NCI-H460 (cell line): ENCODE measurements at regions not wholly inside any gene's neighbourhood (a gene's known extent, or its start where the extent isn't known, plus 50 kb on each side); places are given as distances from the start of the nearest gene placed in this dataset.

Experiments
- DNase-seq: peaks from one replicate; pipeline ENCODE4 v3.0.0-alpha.2; 2016; ENCODE audit warnings: low read depth; ENCODE audit errors: extremely low read depth
- small RNA-seq, 2 experiments: library from RNA; depleted of rRNA; stranded (forward); fragments of <200 nt; gene quantifications; one replicate each; pipeline ENCODE3, GENCODE V24; 2014

DNA sequence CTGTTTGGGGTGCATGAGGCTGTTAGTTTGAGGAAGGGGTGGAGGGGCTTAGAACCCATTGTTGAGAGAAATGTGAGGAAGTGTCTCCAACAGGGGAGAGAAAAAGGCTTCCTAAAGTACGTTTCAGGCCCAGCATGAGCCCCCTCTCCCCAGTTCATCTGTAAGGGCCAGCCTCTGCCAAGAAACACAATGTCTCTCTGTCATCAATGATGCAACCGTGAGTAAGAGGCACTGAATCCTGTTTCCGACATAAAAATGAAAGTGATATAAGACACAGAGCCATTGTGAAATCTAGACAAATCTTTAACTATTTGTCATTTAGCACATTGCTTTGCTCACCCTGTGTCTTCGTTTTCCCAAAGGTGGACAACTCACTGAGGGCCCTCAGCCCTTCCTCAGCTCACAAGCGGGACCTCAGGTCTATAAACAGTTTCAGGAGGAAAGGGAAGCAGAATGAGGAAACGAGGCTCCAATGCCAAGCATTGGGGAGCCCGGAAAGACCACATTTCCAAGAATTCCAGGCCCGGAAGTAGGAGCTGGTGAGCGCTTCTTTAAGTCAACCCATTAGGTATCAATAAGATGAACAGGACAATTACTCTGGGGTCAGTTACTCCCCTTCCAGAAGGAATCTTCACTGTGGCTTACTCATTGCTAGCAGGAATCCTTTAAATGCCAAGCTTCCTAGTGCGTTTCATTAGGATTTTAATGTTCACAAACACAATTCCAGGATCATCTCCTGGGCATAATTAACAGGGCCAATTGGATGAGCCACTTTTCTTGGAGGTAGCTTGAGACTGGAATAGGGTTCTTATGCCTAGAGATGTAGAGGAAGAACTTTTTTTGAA lies 59.0 kb upstream of the KLF4 start:
- peak; percentile 97 for DNase-seq

DNA sequence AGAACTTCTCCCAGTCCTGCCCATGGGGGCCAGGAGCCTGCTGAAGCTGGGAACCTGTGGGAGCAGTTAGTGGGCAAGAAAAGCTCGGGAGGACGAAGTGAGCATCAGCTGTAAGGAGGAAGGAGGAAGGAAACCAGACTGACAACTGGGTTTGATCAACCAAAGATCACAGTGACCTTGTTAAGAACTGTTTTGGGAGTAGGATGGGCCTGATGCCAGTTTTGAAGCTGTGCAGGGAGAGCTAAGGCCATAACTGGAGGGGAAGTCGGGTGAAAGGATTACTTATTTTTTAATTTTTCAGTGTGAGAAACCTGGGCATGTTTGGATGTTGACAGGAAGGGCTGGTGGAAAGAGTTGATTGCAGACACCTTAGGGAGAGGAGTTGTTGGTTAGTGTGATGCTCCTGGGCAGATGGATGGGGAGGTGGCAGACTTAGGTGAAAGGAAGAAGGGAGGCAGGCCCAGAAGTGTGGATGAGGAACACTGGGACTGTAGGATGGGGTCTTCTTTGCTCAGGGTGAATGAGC lies 58.3 kb upstream of the KLF4 start:
- no peak for DNase-seq

DNA sequence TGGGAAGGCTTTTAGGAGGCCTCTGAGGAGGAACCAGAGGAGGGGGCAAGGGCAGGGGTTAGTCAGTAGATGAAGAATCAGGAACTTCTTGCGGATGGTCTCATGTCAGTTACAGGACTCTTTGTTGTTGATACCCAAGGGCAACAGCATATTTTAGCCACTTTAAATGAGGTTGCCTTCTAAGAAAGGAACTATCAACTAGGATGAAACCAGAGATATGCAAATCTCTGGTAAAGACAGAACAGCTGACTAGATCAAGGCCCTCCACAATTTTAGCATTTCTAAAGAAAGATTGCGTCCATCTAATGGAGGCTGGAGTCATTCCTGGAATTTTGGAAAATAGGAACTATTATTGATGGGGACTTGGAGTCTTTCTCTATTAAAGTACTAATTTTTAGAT lies 57.7 kb upstream of the KLF4 start:
- no peak for DNase-seq

DNA sequence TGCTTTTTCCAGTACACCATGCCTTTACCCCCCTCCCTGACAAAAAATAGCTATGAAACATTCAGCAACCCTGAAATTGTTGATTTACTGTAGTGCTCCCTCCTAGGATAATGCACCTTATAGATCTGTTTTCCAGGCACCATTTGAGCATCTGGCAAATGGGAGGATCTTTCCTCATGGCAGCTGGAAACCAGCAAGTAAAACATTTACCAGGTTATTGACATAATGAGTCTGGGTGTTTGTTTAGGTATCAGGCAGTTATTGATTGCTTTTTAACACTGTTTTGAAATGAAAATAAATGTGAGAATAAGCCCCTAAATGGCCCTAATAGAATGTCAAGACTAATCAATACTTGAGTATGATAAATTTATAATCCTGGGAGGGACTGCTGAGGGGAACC lies 57.3 kb upstream of the KLF4 start:
- no peak for DNase-seq

DNA sequence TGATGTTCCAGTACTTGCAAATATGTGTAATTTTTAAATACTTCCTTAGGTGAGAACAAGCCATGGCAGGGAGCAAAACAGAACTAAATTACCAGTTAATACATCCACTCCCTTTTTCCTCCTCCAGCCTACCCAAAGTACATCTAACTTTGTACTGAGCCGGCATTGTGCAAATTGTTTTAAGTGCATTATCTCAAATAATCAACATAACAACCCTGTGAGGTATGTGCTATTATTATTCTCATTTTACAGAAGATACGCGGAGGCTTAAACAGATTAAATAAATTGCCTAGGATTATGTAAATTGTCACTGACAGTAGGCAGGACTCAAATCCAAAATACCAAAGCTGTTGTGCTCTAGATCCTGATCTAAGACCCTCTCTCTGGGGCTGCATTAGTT lies 55.5 kb upstream of the KLF4 start:
- no peak for DNase-seq

DNA sequence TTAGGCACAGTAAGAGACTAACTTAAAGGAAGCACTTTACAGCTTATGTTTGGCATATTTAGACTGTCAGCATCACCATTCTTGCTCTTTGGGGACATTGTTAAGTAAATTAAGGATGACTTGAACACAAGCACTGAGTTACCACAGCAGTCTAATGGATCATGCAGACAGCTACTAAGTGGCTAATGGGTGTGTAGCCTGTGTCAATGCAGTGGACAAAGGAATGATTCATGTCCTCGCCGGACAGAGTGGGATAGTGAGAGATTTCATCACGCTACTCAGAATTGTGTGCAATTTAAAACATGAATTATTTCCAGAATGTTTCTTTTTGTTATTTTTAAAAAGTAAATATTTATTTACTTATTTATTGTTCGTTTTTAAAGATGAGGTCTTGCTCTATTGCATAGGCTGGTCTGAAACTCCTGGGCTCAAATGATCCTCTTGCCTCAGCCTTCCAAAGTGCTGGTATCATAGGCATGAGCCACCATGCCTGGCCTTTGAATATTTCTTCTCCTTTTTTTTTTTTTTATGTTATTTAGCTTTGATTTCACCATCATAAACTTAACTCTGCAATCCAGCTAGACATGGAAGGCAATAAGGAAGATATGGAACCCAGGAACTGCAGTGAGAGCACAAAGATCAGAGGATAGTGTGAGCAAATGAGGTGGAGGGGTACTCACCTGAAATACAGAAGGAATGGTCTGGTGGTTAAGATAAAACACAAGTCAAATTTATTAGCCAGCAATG lies 53.0 kb upstream of the KLF4 start:
- DNase-seq = peak; percentile 34

DNA sequence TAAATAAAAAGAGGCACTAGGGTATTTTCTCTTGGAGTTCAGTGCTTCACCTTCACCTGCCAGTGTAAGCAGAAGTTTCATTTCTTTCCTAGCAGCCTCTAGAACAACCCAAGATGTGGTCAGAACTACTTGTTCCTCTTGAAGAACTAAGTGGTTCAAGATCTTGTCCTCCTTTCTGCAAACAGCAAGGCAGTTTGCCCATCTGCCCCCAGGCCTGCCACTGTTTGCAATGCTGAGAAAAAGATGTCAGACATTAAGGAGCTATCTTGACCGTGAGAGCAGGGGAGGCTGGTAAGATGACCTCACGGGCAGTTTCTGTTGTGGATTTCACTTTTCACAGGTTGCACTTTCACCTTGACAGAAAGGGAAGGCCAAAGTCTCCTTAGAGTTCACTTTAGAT lies 52.0 kb upstream of the KLF4 start:
- DNase-seq = no peak

DNA sequence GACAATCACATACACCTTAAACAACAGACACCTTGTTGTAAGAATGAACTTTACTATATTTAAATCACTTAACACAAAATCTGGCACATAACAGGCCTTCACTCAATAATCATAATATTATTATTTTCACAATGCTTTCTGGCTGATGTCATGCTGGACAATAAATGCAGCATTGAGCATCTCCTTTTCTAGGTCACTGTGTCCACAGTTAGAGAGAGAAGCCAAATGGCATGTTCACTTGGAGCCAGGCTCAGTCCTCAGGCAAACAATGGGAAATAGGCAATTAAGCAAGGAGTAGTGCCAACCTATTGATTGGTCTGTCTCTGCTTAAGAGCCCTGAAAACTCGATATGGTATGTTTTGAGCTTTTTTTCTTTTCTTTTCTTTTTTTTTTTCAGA lies 50.6 kb upstream of the KLF4 start:
- no peak for DNase-seq

DNA sequence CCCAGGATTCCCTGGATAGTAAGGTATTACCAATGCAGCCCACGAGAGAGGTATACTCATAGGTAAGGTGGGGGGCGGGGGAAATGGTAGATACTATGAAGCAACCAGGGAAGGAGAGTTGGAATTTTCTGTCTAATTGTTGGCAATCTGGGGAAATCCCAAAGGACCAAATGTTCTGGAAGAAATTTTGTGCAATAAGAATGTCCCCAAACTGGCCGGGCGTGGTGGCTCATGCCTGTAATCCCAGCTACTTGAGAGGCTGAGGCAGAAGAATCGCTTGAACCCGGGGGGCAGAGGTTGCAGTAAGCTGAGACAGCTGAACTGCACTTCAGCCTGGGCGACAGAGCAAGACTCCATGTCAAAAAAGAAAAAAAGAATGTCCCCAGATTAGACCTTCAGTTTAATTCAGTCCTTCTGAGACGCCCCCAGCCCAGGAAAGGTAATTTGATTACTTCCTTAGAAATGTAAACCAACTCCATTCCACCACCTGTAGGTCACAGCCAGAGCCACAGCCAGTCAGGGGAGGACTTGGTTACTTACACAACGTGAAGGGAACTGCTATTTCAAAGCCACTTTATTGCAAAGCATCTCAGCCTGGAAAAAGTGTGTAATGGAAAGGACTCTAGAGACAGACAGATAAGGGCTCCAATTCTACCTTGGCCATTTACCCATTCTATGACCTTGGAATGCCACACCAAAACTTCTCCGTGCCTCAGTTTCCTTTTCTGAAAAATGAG lies 50.0 kb upstream of the KLF4 start:
- no peak for DNase-seq

Small RNAs in the stretch of these regions (small RNA-seq; reads per million reads assigned to genes)
- 0 to 0.06 reads per million in 2 experiments for gene RN7SL659P
- 0 reads per million in 2 experiments for gene RNA5SP293
- gene RNU6-1064P = 0 reads per million in 2 experiments
- 0 reads per million in 2 experiments for gene RNU6-996P
